Right lobe of liver (tissue), 6 donors: ENCODE measurements at regions not wholly inside any gene's neighbourhood (a gene's known extent, or its start where the extent isn't known, plus 50 kb on each side); places are given as distances from the start of the nearest gene placed in this dataset.

Experiments
- ATAC-seq, 4 donors: fragments of 200-7000 bp; cut with Tn5 transposase; one replicate each; pipeline ENCODE4 v1.9.1; 2020; ENCODE audit warnings: mild to moderate bottlenecking in 4 of 4, moderate library complexity in 4 of 4
- DNase-seq, 3 donors: peaks; one replicate each; pipeline ENCODE4 v3.0.0-alpha.2; 2020
- H3K27ac ChIP-seq, 3 donors: fragments of 200-600 bp; one replicate each; pipeline ENCODE4 v1.8.0; 2022
- H3K27me3 ChIP-seq, 2 donors: fragments of 200-600 bp; one replicate each; pipeline ENCODE4 v1.8.0; 2022
- H3K36me3 ChIP-seq, 4 donors: fragments of 200-600 bp; sonication (generic) in 1 of 4; one replicate each; pipeline versions ENCODE4 v1.5.1 to v1.8.0; 2017 to 2022; ENCODE audit warnings: control low read depth in 1 of 4
- H3K4me1 ChIP-seq, 4 donors: fragments of 200-600 bp; sonication (generic) in 1 of 4; one replicate each; pipeline versions ENCODE4 v1.5.1 to v1.8.0; 2017 to 2022; ENCODE audit warnings: control low read depth in 1 of 4
- H3K4me3 ChIP-seq, 3 donors: fragments of 200-600 bp; one replicate each; pipeline ENCODE4 v1.8.0; 2022
- H3K9me3 ChIP-seq, 4 donors: fragments of 200-600 bp; sonication (generic) in 1 of 4; one replicate each; pipeline versions ENCODE4 v1.5.1 to v1.8.0; 2017 to 2022; ENCODE audit warnings: control low read depth in 1 of 4
- POLR2A ChIP-seq: fragments of 450-650 bp; IDR thresholded peaks from one replicate; pipeline ENCODE4 v1.6.1; 2017; ENCODE audit warnings: antibody characterized with exemption, mild to moderate bottlenecking
- WGBS: methylation state at CpG from one replicate; pipeline ENCODE4 v1.1.6; 2018; ENCODE audit warnings: low coverage, low lambda C conversion rate; ENCODE audit not compliant: insufficient coverage; ENCODE audit errors: missing lambda C conversion rate; 5-methylcytosine and 5-hydroxymethylcytosine counted together
- intact Hi-C, 2 donors: fragments of 100-400 bp; cut with DNase I; formaldehyde crosslinking; loops; one replicate each; pipeline versions ENCODE4 v1.11.2 to v1.14.1; 2022
- TF ChIP-seq, protein P1 (sequence below), 4 donors: fragments of 200-600 bp in 3 of 4; fragments of 450-650 bp in 1 of 4; IDR thresholded peaks; one replicate each; pipeline versions ENCODE4 v1.5.1 to v1.8.0; 2016 to 2022; ENCODE audit warnings: antibody characterized with exemption in 4 of 4, mild to moderate bottlenecking in 2 of 4
- donor health status: DM: no; HTN: yes; CAD: no.
- donor health status: DM: no; HTN: no; CAD: no.
- donor health status: DM: no; HTN: no; CAD: no.
- donor health status: DM: no; HTN: yes; CAD: no.
- donor health status: DM: no; HTN: yes; CAD: no.

DNA sequence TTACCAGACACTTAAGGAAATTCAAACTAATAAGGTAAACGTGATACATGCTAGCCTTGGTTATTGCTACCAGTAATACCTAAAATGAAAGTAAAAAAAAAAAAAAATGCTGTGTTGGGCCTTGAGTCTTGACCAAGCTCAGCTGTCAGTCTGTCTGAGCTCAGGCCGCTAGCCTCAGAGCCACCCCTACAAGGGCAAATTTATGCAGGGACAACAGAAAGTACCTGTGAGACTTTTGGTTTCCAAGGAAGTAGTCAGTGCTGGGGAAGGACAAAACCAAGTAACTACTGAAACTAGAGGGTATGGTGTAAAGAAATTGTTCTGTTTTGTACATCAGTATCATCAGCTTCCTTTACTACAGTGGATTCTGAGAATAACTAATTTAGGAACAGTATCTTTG is 134.3 kb upstream of the SLITRK5 start:
- WGBS: 30% methylated on average over 2 of the region's 2 CpGs
- Histone ChIP-seq H3K27ac (no peak overlapping the region), H3K4me3 (no peak overlapping the region), H3K36me3 (no peaks in the 10 kb centered on the region), H3K27me3 (no peaks in the 10 kb centered on the region), H3K9me3 (no peaks in the 10 kb centered on the region), H3K4me1 (no peaks in the 10 kb centered on the region)
- no peak for ATAC-seq
- intact Hi-C loops: no loop called here
- DNase-seq: no peak
- TF ChIP-seq, protein P1, sequence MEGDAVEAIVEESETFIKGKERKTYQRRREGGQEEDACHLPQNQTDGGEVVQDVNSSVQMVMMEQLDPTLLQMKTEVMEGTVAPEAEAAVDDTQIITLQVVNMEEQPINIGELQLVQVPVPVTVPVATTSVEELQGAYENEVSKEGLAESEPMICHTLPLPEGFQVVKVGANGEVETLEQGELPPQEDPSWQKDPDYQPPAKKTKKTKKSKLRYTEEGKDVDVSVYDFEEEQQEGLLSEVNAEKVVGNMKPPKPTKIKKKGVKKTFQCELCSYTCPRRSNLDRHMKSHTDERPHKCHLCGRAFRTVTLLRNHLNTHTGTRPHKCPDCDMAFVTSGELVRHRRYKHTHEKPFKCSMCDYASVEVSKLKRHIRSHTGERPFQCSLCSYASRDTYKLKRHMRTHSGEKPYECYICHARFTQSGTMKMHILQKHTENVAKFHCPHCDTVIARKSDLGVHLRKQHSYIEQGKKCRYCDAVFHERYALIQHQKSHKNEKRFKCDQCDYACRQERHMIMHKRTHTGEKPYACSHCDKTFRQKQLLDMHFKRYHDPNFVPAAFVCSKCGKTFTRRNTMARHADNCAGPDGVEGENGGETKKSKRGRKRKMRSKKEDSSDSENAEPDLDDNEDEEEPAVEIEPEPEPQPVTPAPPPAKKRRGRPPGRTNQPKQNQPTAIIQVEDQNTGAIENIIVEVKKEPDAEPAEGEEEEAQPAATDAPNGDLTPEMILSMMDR (IDR thresholded peaks at IDR 0.05): no peak
- TF ChIP-seq POLR2A: no peak

DNA sequence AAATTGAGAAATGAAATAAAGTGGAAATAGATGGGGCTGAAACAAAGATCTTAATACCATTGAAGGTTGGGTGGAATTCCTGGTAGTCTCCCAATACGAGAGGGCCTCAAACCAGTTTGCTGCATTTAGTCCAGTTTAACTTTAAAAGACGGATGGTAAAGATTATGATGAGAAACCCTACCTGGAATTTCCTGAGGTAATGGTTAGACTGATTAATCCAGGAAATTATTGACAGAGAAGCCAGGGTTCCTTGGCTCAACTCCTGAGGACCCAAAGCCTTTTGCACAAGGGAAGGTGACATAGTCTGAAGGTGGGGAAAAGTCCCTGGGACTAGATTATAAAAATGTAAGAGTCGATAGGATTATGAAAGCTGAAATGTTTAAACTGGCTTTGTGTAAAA is 133.2 kb upstream of the SLITRK5 start:
- H3K36me3 ChIP-seq: no peaks in the 10 kb centered on the region
- intact Hi-C loops: no loop called here
- WGBS: 43% methylated on average over 3 of the region's 3 CpGs
- H3K4me1 ChIP-seq: no peaks in the 10 kb centered on the region
- ATAC-seq (no peak), DNase-seq (no peak)
- no peak overlapping the region for H3K27ac ChIP-seq
- no peak overlapping the region for H3K4me3 ChIP-seq
- H3K27me3 ChIP-seq: no peaks in the 10 kb centered on the region
- no peaks in the 10 kb centered on the region for H3K9me3 ChIP-seq
- no peak for TF ChIP-seq POLR2A
- TF ChIP-seq, protein P1 (IDR thresholded peaks at IDR 0.05): no peak

DNA sequence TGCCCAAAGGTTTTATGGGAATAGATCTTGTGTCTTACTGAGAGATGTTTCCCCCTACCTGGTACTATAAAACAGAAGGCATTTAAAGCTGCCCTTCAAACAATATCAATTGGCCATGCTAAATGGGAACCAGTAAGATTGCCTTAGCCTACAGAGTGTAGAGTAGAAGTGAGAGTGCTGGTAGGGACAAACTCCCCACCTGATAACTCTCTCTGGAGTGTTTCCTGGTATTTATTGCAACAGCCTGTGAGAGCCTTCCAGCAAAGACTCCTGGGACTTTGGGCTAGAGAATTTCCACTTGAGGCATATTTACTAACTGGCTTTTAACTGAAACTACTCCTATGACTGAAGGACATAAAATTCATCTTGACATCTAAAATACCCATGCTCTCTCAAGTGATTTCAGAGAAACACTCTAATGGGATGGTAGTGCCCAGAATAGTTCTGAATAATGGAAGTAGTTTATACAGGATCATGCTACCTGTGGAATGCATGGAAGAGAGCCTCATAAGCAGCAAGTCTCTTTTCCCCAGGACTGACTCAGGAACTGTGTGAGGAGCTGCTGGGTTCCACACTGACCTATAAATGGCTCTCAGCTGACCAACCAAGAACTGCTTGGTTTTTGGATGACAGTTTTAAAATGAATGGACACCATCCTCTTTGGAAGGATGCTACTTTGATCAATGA is 132.7 kb upstream of the SLITRK5 start:
- no peak overlapping the region for H3K4me3 ChIP-seq
- no peaks in the 10 kb centered on the region for H3K36me3 ChIP-seq
- no peaks in the 10 kb centered on the region for H3K9me3 ChIP-seq
- ATAC-seq (no peak), DNase-seq (no peak)
- H3K4me1 ChIP-seq: no peaks in the 10 kb centered on the region
- intact Hi-C loops: no loop called here
- no peaks in the 10 kb centered on the region for H3K27me3 ChIP-seq
- TF ChIP-seq, protein P1 (IDR thresholded peaks at IDR 0.05): no peak
- no peak for TF ChIP-seq POLR2A
- H3K27ac ChIP-seq: no peak overlapping the region

DNA sequence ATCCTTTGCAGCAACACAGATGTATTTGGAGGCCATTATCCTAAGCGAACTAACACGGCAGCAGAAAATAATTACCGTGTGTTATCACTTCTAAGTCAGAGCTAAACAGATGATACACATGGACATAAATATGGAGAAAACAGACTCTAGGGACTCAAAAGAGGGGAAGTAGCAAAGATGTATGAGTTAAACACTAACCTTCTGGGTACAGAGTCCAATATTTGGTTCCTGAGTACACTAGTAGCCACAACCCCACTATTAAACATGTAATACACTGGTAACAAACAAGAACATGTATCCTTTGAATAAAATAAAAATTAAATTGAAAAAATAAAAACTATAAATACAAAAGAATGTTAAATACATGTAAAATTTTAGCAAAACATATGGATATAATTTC is 118.0 kb upstream of the SLITRK5 start:
- no peak for DNase-seq
- H3K9me3 ChIP-seq: no peaks in the 10 kb centered on the region
- no peak overlapping the region for H3K27ac ChIP-seq
- no peaks in the 10 kb centered on the region for H3K27me3 ChIP-seq
- no peak overlapping the region for H3K4me3 ChIP-seq
- intact Hi-C loops: no loop called here
- no peak for ATAC-seq
- no peaks in the 10 kb centered on the region for H3K4me1 ChIP-seq
- no peak for TF ChIP-seq POLR2A
- TF ChIP-seq, protein P1 (IDR thresholded peaks at IDR 0.05): no peak
- WGBS: 89% methylated on average over 3 of the region's 3 CpGs
- no peaks in the 10 kb centered on the region for H3K36me3 ChIP-seq

DNA sequence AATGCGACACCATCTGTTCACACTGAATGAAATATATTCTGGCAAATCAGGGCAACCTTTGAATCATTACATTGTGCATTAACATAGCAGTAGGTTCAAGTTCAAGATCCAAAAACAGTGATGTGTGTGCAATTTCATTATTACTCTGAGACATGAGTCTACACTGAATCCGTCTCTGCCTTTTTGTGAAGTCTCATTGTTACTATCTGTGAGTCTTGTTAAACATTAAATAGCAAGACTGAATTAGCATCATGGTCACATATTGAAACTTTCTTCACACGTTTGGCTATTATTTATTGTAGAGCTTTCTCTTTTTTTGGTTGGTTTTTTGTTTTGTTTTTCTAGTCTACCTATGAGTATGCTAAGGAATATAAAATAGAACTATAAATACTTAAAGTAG is 117.1 kb upstream of the SLITRK5 start:
- Histone ChIP-seq H3K27ac (no peak overlapping the region), H3K4me3 (no peak overlapping the region), H3K27me3 (no peaks in the 10 kb centered on the region), H3K4me1 (no peaks in the 10 kb centered on the region), H3K36me3 (no peaks in the 10 kb centered on the region), H3K9me3 (no peaks in the 10 kb centered on the region)
- ATAC-seq (no peak), DNase-seq (no peak)
- intact Hi-C loops: no loop called here
- TF ChIP-seq, protein P1 (IDR thresholded peaks at IDR 0.05): no peak
- TF ChIP-seq POLR2A: no peak
- WGBS: 33% methylated on average over 3 of the region's 3 CpGs
